ENCODE measurements at regions not wholly inside any gene's neighbourhood (a gene's known extent, or its start where the extent isn't known, plus 50 kb on each side); places are given as distances from the start of the nearest gene placed in this dataset.
A peak's percentile ranks its signal among the peaks of the same experiment; 100 is the strongest.

DNA sequence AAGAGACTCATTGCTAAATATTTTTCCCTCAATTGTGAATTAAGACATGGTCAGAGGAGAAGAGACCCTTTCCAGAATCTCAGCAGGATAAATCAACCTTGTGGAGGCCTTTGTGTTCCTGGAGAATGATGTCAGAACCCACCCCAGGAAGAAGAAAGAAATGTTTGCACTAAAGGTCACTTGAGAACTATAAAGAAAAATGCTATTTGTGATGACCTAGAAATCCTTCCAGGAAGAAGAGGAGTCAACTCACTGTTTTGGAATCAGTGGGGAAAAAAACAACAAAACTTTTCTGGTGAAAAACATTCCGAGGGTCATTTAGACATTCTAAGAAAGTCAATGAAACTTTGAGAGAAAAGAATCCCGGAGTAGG is 129.1 kb upstream of the ANKRD1 start:
- Histone ChIP-seq H3K9ac (ENCODE audit: low read length) (no peak overlapping the region), H2BK120ac (ENCODE audit: low read depth, low read length) (no peak overlapping the region), H3K23ac (ENCODE audit: low read length) (no peak overlapping the region), H2AK5ac (ENCODE audit: low read length) (no peak overlapping the region), H3K79me2 (ENCODE audit: control insufficient read depth, insufficient read depth, low read length) (no peaks in the 10 kb centered on the region), H4K8ac (ENCODE audit: low read depth, low read length) (no peak overlapping the region), H2BK15ac (replicated peaks; ENCODE audit: low read depth) (no peak overlapping the region), H3K36me3 (ENCODE audit: control insufficient read depth, insufficient read depth, low read length) (no peaks in the 10 kb centered on the region), H3K4me3 (ENCODE audit: low read length) (no peak overlapping the region), H3K56ac (ENCODE audit: low read length) (no peak overlapping the region), H3K27me3 (ENCODE audit: insufficient read depth, low read length, poor library complexity) (no peaks in the 10 kb centered on the region), H3K18ac (ENCODE audit: low read length) (no peak overlapping the region), H3K79me1 (ENCODE audit: low read length) (no peaks in the 10 kb centered on the region), H3K27ac (ENCODE audit: low read depth, low read length) (no peak overlapping the region), H3K4me2 (ENCODE audit: low read length) (no peak overlapping the region), H3K4me1 (ENCODE audit: control insufficient read depth, low read depth, low read length) (no peaks in the 10 kb centered on the region), H2BK5ac (ENCODE audit: low read length) (no peak overlapping the region), H3K4ac (ENCODE audit: low read depth, low read length) (no peak overlapping the region), H4K5ac (ENCODE audit: low read length) (no peak overlapping the region)
- no CpG with 5 or more reads among the region's 2 CpGs for WGBS (ENCODE audit: extremely low coverage, insufficient coverage, low lambda C conversion rate)
- no peak for DNase-seq

DNA sequence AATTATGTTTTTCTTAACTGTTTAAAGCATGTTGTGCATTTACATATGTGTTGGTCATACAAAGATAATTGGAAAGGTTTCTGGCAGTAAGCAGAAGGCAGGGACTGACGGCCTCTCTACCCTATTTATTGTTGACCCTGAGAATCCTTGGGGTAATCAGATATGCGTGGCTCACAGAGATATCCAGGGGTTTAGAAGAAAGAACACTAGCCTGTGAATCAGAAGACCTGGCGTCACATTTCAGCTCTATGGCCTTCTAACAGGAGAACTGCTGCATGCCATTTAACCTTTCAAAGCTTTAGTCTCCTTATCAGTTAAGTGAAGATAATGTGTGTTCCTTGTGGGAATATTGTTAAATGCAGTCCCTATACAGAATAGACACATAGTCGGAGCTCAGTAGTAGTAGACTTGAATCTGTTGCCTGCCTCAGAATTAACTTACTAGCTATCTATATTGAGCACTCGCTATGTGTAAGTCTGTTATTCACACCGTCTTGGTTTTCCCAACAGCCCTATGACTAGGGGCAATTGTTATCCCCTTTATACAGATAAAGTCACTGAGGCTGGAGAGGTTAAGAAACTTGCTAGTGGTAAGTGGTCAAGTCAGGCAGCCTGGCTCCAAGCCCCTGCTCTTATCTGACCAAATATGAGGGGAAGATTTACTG is 129.6 kb upstream of the ANKRD1 start:
- peak; percentile 92 for DNase-seq
- H3K4ac ChIP-seq (ENCODE audit: low read depth, low read length): no peak overlapping the region
- no peaks in the 10 kb centered on the region for H3K79me1 ChIP-seq (ENCODE audit: low read length)
- no peak overlapping the region for H3K4me3 ChIP-seq (ENCODE audit: low read length)
- no peak overlapping the region for H4K8ac ChIP-seq (ENCODE audit: low read depth, low read length)
- no peak overlapping the region for H3K27ac ChIP-seq (ENCODE audit: low read depth, low read length)
- no peak overlapping the region for H3K56ac ChIP-seq (ENCODE audit: low read length)
- no peak overlapping the region for H3K9ac ChIP-seq (ENCODE audit: low read length)
- H2AK5ac ChIP-seq (ENCODE audit: low read length): no peak overlapping the region
- H3K18ac ChIP-seq (ENCODE audit: low read length): no peak overlapping the region
- H3K79me2 ChIP-seq (ENCODE audit: control insufficient read depth, insufficient read depth, low read length): no peaks in the 10 kb centered on the region
- H3K27me3 ChIP-seq (ENCODE audit: insufficient read depth, low read length, poor library complexity): no peaks in the 10 kb centered on the region
- H3K4me2 ChIP-seq (ENCODE audit: low read length): no peak overlapping the region
- H2BK15ac ChIP-seq (replicated peaks; ENCODE audit: low read depth): no peak overlapping the region
- H3K36me3 ChIP-seq (ENCODE audit: control insufficient read depth, insufficient read depth, low read length): no peaks in the 10 kb centered on the region
- no peak overlapping the region for H2BK120ac ChIP-seq (ENCODE audit: low read depth, low read length)
- no peak overlapping the region for H4K5ac ChIP-seq (ENCODE audit: low read length)
- no peak overlapping the region for H3K23ac ChIP-seq (ENCODE audit: low read length)
- no peaks in the 10 kb centered on the region for H3K4me1 ChIP-seq (ENCODE audit: control insufficient read depth, low read depth, low read length)
- H2BK5ac ChIP-seq (ENCODE audit: low read length): no peak overlapping the region
- WGBS (ENCODE audit: extremely low coverage, insufficient coverage, low lambda C conversion rate): no CpG with 5 or more reads among the region's 6 CpGs

DNA sequence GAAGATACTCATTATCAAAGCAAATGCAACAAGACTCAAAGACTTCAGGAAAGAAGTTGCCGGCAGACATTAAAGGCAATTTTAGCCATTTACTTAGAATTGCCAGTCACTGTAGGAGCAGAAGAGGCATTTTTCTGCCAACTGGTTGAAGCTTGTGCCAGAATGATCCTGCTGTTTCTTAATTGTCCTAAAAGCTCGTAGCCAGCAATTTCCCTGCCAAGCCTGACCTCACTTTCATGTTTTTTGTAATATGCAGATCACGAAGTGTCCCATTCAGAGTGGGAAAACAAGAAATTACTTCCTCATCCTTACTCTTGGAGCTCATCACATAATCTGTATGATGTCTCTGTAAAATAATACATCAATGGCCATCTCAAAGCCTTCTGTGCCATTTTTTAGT is 130.9 kb upstream of the ANKRD1 start:
- no peaks in the 10 kb centered on the region for H3K36me3 ChIP-seq (ENCODE audit: control insufficient read depth, insufficient read depth, low read length)
- no peaks in the 10 kb centered on the region for H3K79me1 ChIP-seq (ENCODE audit: low read length)
- no peak overlapping the region for H3K56ac ChIP-seq (ENCODE audit: low read length)
- no peak overlapping the region for H3K4ac ChIP-seq (ENCODE audit: low read depth, low read length)
- WGBS (ENCODE audit: extremely low coverage, insufficient coverage, low lambda C conversion rate): no CpG with 5 or more reads among the region's 3 CpGs
- no peaks in the 10 kb centered on the region for H3K4me1 ChIP-seq (ENCODE audit: control insufficient read depth, low read depth, low read length)
- no peak overlapping the region for H3K18ac ChIP-seq (ENCODE audit: low read length)
- H2BK5ac ChIP-seq (ENCODE audit: low read length): no peak overlapping the region
- H3K27me3 ChIP-seq (ENCODE audit: insufficient read depth, low read length, poor library complexity): no peaks in the 10 kb centered on the region
- H4K8ac ChIP-seq (ENCODE audit: low read depth, low read length): no peak overlapping the region
- H3K4me2 ChIP-seq (ENCODE audit: low read length): no peak overlapping the region
- H2BK120ac ChIP-seq (ENCODE audit: low read depth, low read length): no peak overlapping the region
- no peak overlapping the region for H3K9ac ChIP-seq (ENCODE audit: low read length)
- H3K23ac ChIP-seq (ENCODE audit: low read length): no peak overlapping the region
- H2BK15ac ChIP-seq (replicated peaks; ENCODE audit: low read depth): no peak overlapping the region
- no peak for DNase-seq
- no peaks in the 10 kb centered on the region for H3K79me2 ChIP-seq (ENCODE audit: control insufficient read depth, insufficient read depth, low read length)
- no peak overlapping the region for H2AK5ac ChIP-seq (ENCODE audit: low read length)
- no peak overlapping the region for H3K4me3 ChIP-seq (ENCODE audit: low read length)
- no peak overlapping the region for H4K5ac ChIP-seq (ENCODE audit: low read length)
- no peak overlapping the region for H3K27ac ChIP-seq (ENCODE audit: low read depth, low read length)

DNA sequence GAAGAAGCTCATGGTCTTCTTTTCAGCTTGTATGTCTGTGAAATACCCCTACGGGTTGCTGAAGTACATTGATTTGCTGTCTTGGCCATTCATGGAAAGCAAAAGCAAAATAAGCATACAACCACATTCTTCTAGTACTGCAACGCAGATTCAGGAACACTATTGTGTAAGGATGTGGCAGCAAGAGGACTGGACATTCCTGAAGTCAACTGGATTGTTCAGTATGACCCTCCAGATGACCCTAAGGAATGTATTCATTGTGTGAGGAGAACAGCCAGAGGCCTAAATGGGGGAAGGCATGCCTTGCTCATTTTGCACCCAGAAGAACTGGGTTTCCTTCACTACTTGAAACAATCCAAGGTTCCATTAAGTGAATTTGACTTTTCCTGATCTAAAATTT is 133.4 kb upstream of the ANKRD1 start:
- Histone ChIP-seq H3K18ac (ENCODE audit: low read length) (no peak overlapping the region), H2BK15ac (replicated peaks; ENCODE audit: low read depth) (no peak overlapping the region), H4K8ac (ENCODE audit: low read depth, low read length) (no peak overlapping the region), H2BK120ac (ENCODE audit: low read depth, low read length) (no peak overlapping the region), H3K9ac (ENCODE audit: low read length) (no peak overlapping the region), H3K36me3 (ENCODE audit: control insufficient read depth, insufficient read depth, low read length) (no peaks in the 10 kb centered on the region), H3K79me1 (ENCODE audit: low read length) (no peaks in the 10 kb centered on the region), H3K4me1 (ENCODE audit: control insufficient read depth, low read depth, low read length) (no peaks in the 10 kb centered on the region), H3K27me3 (ENCODE audit: insufficient read depth, low read length, poor library complexity) (no peaks in the 10 kb centered on the region), H2BK5ac (ENCODE audit: low read length) (no peak overlapping the region), H4K5ac (ENCODE audit: low read length) (no peak overlapping the region), H3K4ac (ENCODE audit: low read depth, low read length) (no peak overlapping the region), H3K23ac (ENCODE audit: low read length) (no peak overlapping the region), H3K4me3 (ENCODE audit: low read length) (no peak overlapping the region), H2AK5ac (ENCODE audit: low read length) (no peak overlapping the region), H3K79me2 (ENCODE audit: control insufficient read depth, insufficient read depth, low read length) (no peaks in the 10 kb centered on the region), H3K56ac (ENCODE audit: low read length) (no peak overlapping the region), H3K27ac (ENCODE audit: low read depth, low read length) (no peak overlapping the region), H3K4me2 (ENCODE audit: low read length) (no peak overlapping the region)
- peak; percentile 22 for DNase-seq
- WGBS (ENCODE audit: extremely low coverage, insufficient coverage, low lambda C conversion rate): no CpG with 5 or more reads among the region's 2 CpGs

DNA sequence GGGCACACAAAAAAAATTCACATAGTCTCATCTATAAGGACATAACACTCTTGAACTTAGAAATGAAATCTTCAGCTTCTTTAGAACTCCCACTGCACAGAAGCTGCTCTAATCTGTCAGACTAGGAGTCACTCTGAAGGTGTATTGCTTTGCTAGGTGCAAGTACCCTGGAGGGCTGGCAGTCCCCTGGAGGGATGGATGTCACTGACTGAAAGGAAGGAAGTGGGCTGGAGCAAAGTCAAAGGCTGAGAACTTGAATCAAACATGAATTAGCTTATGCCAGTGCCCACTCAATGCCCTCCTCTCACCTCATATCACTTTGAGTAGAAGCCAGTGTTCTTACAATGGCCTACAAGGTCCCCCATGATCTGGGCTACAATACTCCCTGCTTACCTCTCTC is 140.3 kb upstream of the ANKRD1 start:
- Histone ChIP-seq H3K27me3 (ENCODE audit: insufficient read depth, low read length, poor library complexity) (no peaks in the 10 kb centered on the region), H2BK15ac (replicated peaks; ENCODE audit: low read depth) (no peak overlapping the region), H4K8ac (ENCODE audit: low read depth, low read length) (no peak overlapping the region), H2AK5ac (ENCODE audit: low read length) (no peak overlapping the region), H3K4me3 (ENCODE audit: low read length) (no peak overlapping the region), H3K23ac (ENCODE audit: low read length) (no peak overlapping the region), H2BK5ac (ENCODE audit: low read length) (no peak overlapping the region), H3K18ac (ENCODE audit: low read length) (no peak overlapping the region), H2BK120ac (ENCODE audit: low read depth, low read length) (no peak overlapping the region), H3K79me2 (ENCODE audit: control insufficient read depth, insufficient read depth, low read length) (no peaks in the 10 kb centered on the region), H3K56ac (ENCODE audit: low read length) (no peak overlapping the region), H3K4me2 (ENCODE audit: low read length) (no peak overlapping the region), H3K4ac (ENCODE audit: low read depth, low read length) (no peak overlapping the region), H3K4me1 (ENCODE audit: control insufficient read depth, low read depth, low read length) (no peaks in the 10 kb centered on the region), H3K79me1 (ENCODE audit: low read length) (no peaks in the 10 kb centered on the region), H3K27ac (ENCODE audit: low read depth, low read length) (no peak overlapping the region), H3K36me3 (ENCODE audit: control insufficient read depth, insufficient read depth, low read length) (no peaks in the 10 kb centered on the region), H3K9ac (ENCODE audit: low read length) (no peak overlapping the region), H4K5ac (ENCODE audit: low read length) (no peak overlapping the region)
- no peak for DNase-seq

DNA sequence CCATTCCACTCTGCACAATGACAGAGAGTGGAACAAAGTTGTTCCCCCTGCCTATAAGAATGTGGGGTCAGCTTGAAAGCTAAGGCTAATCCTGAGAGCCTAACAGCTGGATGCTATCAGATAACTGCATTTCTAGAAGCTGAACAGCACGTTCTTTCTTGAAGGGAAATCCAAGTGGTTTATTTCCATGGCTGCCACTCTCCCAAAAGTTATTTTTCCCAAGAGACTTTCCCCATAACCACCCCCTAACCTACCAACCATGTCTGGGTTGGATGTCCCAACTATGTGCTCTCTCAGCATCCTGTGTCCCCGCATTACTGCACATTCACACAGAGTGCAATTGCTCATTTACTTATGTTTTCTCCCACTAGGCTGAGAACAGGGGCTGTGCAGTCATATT is 140.7 kb upstream of the ANKRD1 start:
- Histone ChIP-seq H3K23ac (ENCODE audit: low read length) (no peak overlapping the region), H4K8ac (ENCODE audit: low read depth, low read length) (no peak overlapping the region), H3K4me1 (ENCODE audit: control insufficient read depth, low read depth, low read length) (no peaks in the 10 kb centered on the region), H3K79me1 (ENCODE audit: low read length) (no peaks in the 10 kb centered on the region), H3K18ac (ENCODE audit: low read length) (no peak overlapping the region), H3K27ac (ENCODE audit: low read depth, low read length) (no peak overlapping the region), H2BK15ac (replicated peaks; ENCODE audit: low read depth) (no peak overlapping the region), H3K4me3 (ENCODE audit: low read length) (no peak overlapping the region), H3K56ac (ENCODE audit: low read length) (no peak overlapping the region), H3K27me3 (ENCODE audit: insufficient read depth, low read length, poor library complexity) (no peaks in the 10 kb centered on the region), H3K9ac (ENCODE audit: low read length) (no peak overlapping the region), H2BK5ac (ENCODE audit: low read length) (no peak overlapping the region), H3K36me3 (ENCODE audit: control insufficient read depth, insufficient read depth, low read length) (no peaks in the 10 kb centered on the region), H4K5ac (ENCODE audit: low read length) (no peak overlapping the region), H3K4ac (ENCODE audit: low read depth, low read length) (no peak overlapping the region), H2BK120ac (ENCODE audit: low read depth, low read length) (no peak overlapping the region), H2AK5ac (ENCODE audit: low read length) (no peak overlapping the region), H3K4me2 (ENCODE audit: low read length) (no peak overlapping the region), H3K79me2 (ENCODE audit: control insufficient read depth, insufficient read depth, low read length) (no peaks in the 10 kb centered on the region)
- WGBS (ENCODE audit: extremely low coverage, insufficient coverage, low lambda C conversion rate): no CpG with 5 or more reads among the region's 2 CpGs
- DNase-seq: no peak

Data from mesendoderm (in vitro differentiated cells).